HG02852 (cell line): ENCODE measurements at regions not wholly inside any gene's neighbourhood (a gene's known extent, or its start where the extent isn't known, plus 50 kb on each side); places are given as distances from the start of the nearest gene placed in this dataset.

Experiments used
- ATAC-seq: cut with Tn5 transposase; IDR thresholded peaks from one replicate; pipeline ENCODE4 v1.9.1; 2021; ENCODE audit warnings: mild to moderate bottlenecking, moderate library complexity; ENCODE audit not compliant: unreplicated experiment

GRCh38 chr12:24482882-24483604, 465.9 kb downstream of the BCAT1 start:
- no peak for ATAC-seq

GRCh38 chr12:24482044-24482443, 466.9 kb downstream of the BCAT1 start:
- ATAC-seq: no peak

- no peak for ATAC-seq
Measured at GRCh38 chr12:24480766-24481449, 468.0 kb downstream of the BCAT1 start.

- ATAC-seq: no peak
Measured at GRCh38 chr12:24479131-24479530, 469.8 kb downstream of the BCAT1 start.

GRCh38 chr12:24478254-24478653, 470.6 kb downstream of the BCAT1 start:
- no peak for ATAC-seq

GRCh38 chr12:24476310-24476709, 472.6 kb downstream of the BCAT1 start:
- ATAC-seq: no peak

- ATAC-seq: no peak
Measured at GRCh38 chr12:24475337-24475736, 473.6 kb downstream of the BCAT1 start.

GRCh38 chr12:24473097-24473496, 475.8 kb downstream of the BCAT1 start:
- ATAC-seq: no peak

- no peak for ATAC-seq
Measured at GRCh38 chr12:24470050-24470449, 478.9 kb downstream of the BCAT1 start.

- ATAC-seq: no peak
Measured at GRCh38 chr12:24469089-24469488, 479.8 kb downstream of the BCAT1 start.

GRCh38 chr12:24467226-24467625, 481.7 kb downstream of the BCAT1 start:
- ATAC-seq: no peak

GRCh38 chr12:24463375-24463774, 485.5 kb downstream of the BCAT1 start:
- no peak for ATAC-seq

GRCh38 chr12:24462946-24463345, 486.0 kb downstream of the BCAT1 start:
- ATAC-seq: no peak

- no peak for ATAC-seq
Measured at GRCh38 chr12:24460506-24460905, 488.4 kb downstream of the BCAT1 start.

- no peak for ATAC-seq
Measured at GRCh38 chr12:24460099-24460498, 488.8 kb downstream of the BCAT1 start.

- ATAC-seq: no peak
Measured at GRCh38 chr12:24455811-24456210, 493.1 kb downstream of the BCAT1 start.

- ATAC-seq: no peak
Measured at GRCh38 chr12:24447678-24448077, 498.2 kb upstream of the SOX5 start.

- no peak for ATAC-seq
Measured at GRCh38 chr12:24446287-24446686, 496.8 kb upstream of the SOX5 start.

- ATAC-seq: no peak
Measured at GRCh38 chr12:24444634-24445033, 495.2 kb upstream of the SOX5 start.

- ATAC-seq: no peak
Measured at GRCh38 chr12:24441458-24441857, 492.0 kb upstream of the SOX5 start.

GRCh38 chr12:24436667-24437066, 487.2 kb upstream of the SOX5 start:
- ATAC-seq: no peak

- ATAC-seq: no peak
Measured at GRCh38 chr12:24431872-24432271, 482.4 kb upstream of the SOX5 start.

GRCh38 chr12:24427776-24428175, 478.3 kb upstream of the SOX5 start:
- no peak for ATAC-seq
